H1 (cell line): ENCODE measurements at regions not wholly inside any gene's neighbourhood (a gene's known extent, or its start where the extent isn't known, plus 50 kb on each side); places are given as distances from the start of the nearest gene placed in this dataset.

ENCODE experiments used
- BCL11A ChIP-seq, 2 experiments: IDR thresholded peaks; one replicate each; pipeline ENCODE4 v1.6.1; 2011; ENCODE audit warnings: low read depth in 2 of 2, low read length in 2 of 2, mild to moderate bottlenecking in 2 of 2
- NRF1 ChIP-seq: IDR thresholded peaks from 2 replicates; pipeline ENCODE4 v1.6.1; 2011; ENCODE audit warnings: mild to moderate bottlenecking, low read depth, low read length, improper control_type of control experiment
- TF ChIP-seq, protein P1 (sequence below): fragments of 300-600 bp; sonication (generic); IDR thresholded peaks from 2 replicates; pipeline ENCODE4 v1.7.1; 2012; ENCODE audit warnings: low read length, moderate library complexity, mild to moderate bottlenecking, inconsistent platforms; ENCODE audit not compliant: insufficient replicate concordance

DNA sequence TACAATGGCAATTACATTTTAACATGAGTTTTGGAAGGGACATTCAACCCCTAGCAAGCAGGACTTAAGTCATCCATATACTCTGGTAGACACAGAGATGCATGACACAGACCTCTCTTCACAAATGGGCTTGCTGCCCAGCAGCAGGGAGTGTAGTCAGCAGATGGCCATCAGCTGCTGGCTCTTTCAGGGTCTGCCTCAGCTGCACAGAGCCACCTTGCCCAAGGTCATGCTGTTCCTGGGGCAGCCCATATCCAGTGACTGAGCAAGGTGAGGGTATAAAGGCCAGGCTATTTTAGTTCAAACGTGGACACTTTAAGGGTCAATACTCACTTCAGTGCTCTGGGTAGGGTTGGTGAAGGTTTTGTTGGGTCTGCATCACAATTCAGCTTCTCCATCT, 58.3 kb upstream of the JDP2 start (continued):
- TF ChIP-seq, protein P1, sequence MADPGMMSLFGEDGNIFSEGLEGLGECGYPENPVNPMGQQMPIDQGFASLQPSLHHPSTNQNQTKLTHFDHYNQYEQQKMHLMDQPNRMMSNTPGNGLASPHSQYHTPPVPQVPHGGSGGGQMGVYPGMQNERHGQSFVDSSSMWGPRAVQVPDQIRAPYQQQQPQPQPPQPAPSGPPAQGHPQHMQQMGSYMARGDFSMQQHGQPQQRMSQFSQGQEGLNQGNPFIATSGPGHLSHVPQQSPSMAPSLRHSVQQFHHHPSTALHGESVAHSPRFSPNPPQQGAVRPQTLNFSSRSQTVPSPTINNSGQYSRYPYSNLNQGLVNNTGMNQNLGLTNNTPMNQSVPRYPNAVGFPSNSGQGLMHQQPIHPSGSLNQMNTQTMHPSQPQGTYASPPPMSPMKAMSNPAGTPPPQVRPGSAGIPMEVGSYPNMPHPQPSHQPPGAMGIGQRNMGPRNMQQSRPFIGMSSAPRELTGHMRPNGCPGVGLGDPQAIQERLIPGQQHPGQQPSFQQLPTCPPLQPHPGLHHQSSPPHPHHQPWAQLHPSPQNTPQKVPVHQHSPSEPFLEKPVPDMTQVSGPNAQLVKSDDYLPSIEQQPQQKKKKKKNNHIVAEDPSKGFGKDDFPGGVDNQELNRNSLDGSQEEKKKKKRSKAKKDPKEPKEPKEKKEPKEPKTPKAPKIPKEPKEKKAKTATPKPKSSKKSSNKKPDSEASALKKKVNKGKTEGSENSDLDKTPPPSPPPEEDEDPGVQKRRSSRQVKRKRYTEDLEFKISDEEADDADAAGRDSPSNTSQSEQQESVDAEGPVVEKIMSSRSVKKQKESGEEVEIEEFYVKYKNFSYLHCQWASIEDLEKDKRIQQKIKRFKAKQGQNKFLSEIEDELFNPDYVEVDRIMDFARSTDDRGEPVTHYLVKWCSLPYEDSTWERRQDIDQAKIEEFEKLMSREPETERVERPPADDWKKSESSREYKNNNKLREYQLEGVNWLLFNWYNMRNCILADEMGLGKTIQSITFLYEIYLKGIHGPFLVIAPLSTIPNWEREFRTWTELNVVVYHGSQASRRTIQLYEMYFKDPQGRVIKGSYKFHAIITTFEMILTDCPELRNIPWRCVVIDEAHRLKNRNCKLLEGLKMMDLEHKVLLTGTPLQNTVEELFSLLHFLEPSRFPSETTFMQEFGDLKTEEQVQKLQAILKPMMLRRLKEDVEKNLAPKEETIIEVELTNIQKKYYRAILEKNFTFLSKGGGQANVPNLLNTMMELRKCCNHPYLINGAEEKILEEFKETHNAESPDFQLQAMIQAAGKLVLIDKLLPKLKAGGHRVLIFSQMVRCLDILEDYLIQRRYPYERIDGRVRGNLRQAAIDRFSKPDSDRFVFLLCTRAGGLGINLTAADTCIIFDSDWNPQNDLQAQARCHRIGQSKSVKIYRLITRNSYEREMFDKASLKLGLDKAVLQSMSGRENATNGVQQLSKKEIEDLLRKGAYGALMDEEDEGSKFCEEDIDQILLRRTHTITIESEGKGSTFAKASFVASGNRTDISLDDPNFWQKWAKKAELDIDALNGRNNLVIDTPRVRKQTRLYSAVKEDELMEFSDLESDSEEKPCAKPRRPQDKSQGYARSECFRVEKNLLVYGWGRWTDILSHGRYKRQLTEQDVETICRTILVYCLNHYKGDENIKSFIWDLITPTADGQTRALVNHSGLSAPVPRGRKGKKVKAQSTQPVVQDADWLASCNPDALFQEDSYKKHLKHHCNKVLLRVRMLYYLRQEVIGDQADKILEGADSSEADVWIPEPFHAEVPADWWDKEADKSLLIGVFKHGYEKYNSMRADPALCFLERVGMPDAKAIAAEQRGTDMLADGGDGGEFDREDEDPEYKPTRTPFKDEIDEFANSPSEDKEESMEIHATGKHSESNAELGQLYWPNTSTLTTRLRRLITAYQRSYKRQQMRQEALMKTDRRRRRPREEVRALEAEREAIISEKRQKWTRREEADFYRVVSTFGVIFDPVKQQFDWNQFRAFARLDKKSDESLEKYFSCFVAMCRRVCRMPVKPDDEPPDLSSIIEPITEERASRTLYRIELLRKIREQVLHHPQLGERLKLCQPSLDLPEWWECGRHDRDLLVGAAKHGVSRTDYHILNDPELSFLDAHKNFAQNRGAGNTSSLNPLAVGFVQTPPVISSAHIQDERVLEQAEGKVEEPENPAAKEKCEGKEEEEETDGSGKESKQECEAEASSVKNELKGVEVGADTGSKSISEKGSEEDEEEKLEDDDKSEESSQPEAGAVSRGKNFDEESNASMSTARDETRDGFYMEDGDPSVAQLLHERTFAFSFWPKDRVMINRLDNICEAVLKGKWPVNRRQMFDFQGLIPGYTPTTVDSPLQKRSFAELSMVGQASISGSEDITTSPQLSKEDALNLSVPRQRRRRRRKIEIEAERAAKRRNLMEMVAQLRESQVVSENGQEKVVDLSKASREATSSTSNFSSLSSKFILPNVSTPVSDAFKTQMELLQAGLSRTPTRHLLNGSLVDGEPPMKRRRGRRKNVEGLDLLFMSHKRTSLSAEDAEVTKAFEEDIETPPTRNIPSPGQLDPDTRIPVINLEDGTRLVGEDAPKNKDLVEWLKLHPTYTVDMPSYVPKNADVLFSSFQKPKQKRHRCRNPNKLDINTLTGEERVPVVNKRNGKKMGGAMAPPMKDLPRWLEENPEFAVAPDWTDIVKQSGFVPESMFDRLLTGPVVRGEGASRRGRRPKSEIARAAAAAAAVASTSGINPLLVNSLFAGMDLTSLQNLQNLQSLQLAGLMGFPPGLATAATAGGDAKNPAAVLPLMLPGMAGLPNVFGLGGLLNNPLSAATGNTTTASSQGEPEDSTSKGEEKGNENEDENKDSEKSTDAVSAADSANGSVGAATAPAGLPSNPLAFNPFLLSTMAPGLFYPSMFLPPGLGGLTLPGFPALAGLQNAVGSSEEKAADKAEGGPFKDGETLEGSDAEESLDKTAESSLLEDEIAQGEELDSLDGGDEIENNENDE, result no peak
- TF ChIP-seq BCL11A (IDR thresholded peaks at IDR 0.05; ENCODE audit: low read depth in 2 of 2, low read length in 2 of 2) (no peak), NRF1 (no peak)
